Kidney tubule cell (primary cell): ENCODE measurements at regions not wholly inside any gene's neighbourhood (a gene's known extent, or its start where the extent isn't known, plus 50 kb on each side); places are given as distances from the start of the nearest gene placed in this dataset.

ENCODE experiments used
- DNase-seq: peaks from one replicate; pipeline ENCODE4 v3.0.0-alpha.2; 2018; ENCODE audit warnings: low spot score

DNA sequence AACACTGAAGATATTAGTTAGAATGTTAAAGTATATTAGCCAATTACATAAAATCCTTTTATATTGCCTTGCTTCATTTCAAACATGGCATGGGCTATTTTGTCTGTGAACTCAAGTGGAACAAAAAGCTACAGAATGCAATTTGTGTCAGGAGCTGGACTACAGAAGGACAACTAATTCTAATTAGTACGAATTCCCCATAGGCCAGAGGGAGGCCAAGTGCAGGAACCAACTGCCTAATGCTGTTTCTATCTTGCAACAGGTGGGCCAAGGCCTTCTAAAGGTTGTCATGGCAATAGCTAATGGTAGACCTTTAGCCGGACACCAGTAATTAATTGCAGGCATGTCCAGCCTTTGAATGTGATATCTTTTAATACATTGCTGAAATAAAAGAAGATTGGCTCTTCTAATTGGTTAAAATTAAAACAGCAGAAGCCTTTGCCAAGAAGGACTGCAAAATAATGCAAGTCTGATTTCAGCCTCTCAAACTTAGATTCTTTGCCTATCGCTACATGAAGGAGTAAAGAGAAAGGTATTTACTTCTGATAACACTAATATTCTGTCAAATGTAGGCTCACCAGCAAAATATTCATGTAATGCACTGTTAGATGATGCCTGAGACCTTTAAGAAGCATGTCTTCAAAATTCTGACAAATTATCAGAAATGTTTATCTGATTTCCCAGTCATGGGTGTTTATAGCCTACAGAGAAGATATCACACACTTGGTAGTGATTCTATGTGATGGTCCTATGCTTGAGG, 232.1 kb downstream of the LMO4 start:
- no peak for DNase-seq

DNA sequence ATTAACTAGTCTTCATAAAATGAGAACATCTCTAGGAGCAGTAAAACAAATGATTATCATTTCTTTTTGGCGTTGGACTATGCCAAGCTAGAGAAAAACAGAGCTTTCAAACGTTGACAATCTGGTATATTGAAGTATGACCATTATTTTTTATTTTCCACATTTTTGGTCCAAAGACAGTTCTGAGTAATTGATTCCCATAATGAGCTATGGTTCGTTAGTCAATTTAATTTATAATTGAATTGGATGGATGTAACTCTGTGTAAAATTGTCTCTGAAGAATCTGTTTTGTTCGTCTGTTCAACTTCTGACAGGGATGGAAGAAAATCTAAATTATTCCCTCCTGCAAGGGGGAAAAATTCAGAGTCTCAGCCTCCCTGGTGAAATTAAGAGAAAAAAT, 234.5 kb downstream of the LMO4 start:
- no peak for DNase-seq

- DNase-seq, result no peak
Measured at GRCh38 chr1:87565861-87566260, 237.2 kb downstream of the LMO4 start.

GRCh38 chr1:87568005-87568404, 239.3 kb downstream of the LMO4 start:
- no peak for DNase-seq

DNA sequence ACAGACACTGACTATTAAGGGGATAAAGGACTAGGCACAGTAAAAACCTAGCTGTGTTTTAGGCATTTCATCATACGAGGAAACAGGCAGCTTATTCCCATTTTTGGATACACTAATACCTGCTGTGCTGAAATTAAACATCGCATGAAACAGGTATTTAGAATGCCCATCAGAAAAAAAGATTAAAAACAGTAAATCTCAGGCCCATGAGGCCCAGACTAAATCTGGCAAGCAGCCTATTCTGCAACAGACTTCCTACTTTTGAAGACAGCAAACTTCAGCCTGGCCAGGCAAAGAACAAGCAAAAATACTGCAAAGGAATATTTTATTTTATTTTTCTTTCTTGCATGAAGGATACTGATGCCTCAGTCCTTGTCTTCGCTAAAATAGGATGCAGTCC, 240.2 kb downstream of the LMO4 start:
- no peak for DNase-seq

DNA sequence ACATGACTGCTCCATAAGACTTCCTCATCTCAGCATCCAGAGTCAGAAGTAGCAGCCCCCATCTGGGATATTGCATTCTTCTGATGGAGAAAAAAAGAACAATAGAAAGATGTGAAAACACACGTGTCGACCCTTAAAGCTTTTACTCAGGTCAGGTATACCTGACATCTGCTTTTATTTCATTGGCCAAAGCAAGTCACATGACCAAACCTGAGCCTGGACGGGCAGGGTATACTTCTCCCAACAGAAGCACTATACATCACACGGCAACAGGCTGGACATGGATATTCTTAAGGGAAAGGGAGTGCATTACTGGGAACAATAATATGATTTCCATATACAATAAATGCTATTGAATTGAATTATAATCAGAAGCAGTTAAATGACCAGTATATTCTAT, 243.3 kb downstream of the LMO4 start:
- no peak for DNase-seq

GRCh38 chr1:87572891-87573290, 244.2 kb downstream of the LMO4 start:
- DNase-seq, result no peak

- no peak for DNase-seq
Measured at GRCh38 chr1:87575528-87575927, 246.8 kb downstream of the LMO4 start.

- DNase-seq, result no peak
Measured at GRCh38 chr1:87578464-87578863, 249.8 kb downstream of the LMO4 start.

DNA sequence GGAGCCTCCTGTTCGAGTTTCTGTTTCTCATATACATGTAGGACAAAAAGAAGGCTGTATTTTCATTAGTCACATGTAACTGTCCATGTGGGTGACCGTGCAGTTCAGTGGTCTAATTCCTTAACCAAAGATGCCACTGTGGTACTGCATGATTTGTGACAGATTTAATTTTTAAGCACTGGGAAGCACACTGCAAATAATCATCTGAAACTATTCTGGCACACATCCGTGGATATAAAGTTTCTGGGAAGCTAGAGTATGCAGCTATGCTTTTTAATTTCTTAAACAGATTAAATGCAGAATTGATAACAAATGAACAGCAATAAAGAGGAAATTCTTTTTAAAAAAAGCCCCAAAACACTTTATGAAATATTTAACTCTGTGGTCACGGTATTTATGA, 254.8 kb downstream of the LMO4 start:
- no peak for DNase-seq

- no peak for DNase-seq
Measured at GRCh38 chr1:87584586-87584985, 255.9 kb downstream of the LMO4 start.

DNA sequence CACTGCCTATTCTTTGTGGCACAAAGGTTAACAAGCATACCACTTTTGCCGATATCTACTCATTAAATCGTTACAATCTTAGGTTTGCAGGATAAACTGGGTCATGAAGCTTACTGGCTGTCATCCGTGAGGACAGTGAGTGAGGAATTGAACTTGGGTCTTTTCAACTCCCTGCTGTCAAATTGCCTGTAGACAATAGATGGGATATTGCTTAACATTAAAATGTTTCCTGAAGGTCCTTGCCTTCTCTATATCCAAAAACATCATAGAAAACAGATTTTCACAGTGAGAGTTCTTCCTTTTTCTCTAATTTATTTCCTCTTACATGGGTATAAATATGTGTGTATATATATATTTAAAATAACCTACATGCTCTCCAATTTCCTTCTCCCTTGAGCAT, 257.8 kb downstream of the LMO4 start:
- no peak for DNase-seq

DNA sequence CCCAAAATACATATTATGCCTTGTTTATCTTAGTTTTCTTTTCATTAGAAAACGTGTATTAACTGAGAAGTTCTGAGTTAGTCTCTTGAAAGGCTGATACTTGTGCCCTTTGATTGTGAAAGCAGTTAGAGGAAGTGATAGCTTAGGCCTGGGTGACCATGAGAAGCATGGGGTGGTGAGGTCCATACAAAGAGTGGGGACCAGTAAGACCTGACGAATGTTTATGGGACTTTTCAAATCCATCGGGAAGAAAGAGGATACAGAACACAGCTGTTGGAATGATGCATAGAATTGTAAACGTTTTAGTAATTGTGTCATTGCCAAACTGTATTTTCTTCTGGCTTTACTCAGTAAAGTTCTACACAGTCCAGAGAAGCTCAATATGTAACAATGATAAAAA, 259.8 kb downstream of the LMO4 start:
- DNase-seq, result no peak

DNA sequence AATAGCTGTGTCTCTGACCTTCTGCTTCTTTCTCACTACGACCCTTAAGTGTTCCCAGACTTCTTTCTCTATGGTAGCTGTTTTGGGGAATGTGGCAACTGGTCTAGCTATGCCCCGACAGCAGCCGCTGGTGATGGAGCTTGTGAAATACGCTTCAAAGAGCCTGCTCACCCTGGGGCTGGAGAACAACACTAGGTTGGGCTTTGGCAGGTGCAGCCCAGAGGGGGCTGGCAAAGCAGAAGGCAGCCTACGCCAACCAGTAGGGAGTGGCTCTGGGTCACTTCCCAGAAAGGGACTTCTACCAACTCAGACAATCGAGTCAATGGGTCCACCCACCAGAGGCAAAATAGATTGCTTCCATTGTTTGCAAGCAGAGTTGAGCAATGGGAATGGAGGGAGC, 262.8 kb downstream of the LMO4 start:
- no peak for DNase-seq

DNA sequence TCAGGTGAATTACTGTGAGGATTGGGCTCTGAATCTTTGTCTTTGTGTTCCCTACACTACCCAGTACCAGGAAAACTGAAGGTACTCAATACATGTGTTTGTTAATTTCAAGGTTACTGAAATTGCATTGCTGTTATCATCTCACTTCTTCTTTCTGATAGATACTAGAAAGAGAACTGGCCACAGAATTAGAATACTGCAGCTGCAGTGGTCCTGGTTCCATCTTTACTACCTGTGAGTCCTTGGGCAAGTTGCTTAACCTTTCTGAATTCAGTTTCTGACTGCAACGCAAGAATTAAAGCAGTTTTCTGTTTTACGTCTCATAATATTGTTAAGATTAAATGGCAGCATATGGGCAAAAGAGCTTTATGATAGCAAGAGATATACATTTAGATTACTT, 263.5 kb downstream of the LMO4 start:
- no peak for DNase-seq

GRCh38 chr1:87594736-87595383, 266.2 kb downstream of the LMO4 start:
- DNase-seq, result no peak

DNA sequence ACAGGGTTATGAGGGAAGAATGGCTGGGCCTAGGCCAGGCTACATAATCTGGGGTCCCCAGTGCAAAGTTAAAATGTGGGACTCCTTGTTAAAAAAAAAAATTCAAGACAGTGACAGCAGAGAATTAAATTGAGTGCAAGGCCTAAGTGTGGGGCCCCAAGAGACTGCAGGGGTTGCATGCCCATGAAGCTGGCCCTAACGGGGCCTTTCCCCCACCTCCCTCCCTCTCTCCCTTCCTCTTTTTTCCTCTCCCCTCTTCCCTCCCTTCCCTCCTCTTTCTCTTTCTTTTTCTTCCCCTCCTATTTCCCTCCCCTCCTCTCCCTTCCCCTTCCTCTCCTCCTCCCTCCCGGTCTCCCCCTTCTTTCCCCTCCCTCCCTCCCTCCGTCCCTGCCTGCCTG, 266.7 kb downstream of the LMO4 start:
- no peak for DNase-seq

GRCh38 chr1:87598429-87598828, 269.7 kb downstream of the LMO4 start:
- no peak for DNase-seq

DNA sequence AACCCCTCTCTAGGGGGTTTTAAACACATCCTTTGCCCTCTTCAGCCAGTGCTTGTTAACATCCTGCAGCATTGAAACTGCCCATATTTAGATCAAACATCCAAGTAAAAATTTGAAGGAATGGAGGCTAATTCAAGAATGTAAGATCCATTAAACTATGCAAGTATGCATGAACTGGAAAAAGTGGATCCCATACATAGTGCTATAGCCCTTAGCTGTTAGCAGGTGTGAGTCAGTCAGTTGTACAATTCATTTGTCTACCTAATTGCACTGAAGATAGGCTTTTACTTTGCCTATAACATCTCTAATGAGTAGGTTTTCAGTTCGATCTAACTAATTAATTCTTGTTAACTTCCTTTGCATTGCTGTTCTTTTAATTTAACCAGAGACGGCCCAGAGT, 270.9 kb downstream of the LMO4 start:
- no peak for DNase-seq

- DNase-seq, result no peak
Measured at GRCh38 chr1:87600055-87600850, 271.6 kb downstream of the LMO4 start.

DNA sequence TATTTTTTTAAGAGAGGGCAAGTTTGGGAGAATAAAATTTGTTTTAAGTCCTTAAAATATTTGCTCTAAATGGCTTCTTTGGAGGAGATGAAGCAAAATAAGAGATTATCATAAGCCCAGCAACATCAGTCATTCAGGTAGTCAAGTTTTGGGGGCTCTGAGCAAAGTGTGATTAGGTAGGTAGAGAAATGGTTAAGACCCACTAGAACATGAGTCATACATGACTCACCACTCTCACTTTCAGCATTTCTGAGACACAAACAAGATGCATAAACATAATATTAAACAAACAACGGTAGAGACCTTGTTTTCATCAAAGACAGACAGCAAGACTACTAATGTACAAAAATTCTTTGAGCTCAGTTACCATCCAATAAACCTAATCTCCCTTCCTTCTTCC, 272.2 kb downstream of the LMO4 start:
- DNase-seq, result no peak

GRCh38 chr1:87603626-87604025, 274.9 kb downstream of the LMO4 start:
- no peak for DNase-seq

GRCh38 chr1:87612956-87613355, 284.3 kb downstream of the LMO4 start:
- DNase-seq, result no peak
